LNCAP (cell line): ENCODE measurements at regions not wholly inside any gene's neighbourhood (a gene's known extent, or its start where the extent isn't known, plus 50 kb on each side); places are given as distances from the start of the nearest gene placed in this dataset.

Source experiments
- CTCF ChIP-seq: fragments of 450-650 bp; IDR thresholded peaks from 2 replicates; pipeline ENCODE4 v1.5.1; 2017; ENCODE audit warnings: mild to moderate bottlenecking

GRCh38 chr17:36837939-36838272 is 99.4 kb upstream of the LHX1 start:
- no peak for TF ChIP-seq CTCF

GRCh38 chr17:36839256-36839655 is 98.0 kb upstream of the LHX1 start:
- no peak for TF ChIP-seq CTCF

GRCh38 chr17:36840796-36841195 is 96.5 kb upstream of the LHX1 start:
- no peak for TF ChIP-seq CTCF

- TF ChIP-seq CTCF: no peak
Measured at GRCh38 chr17:36842231-36842819, 95.0 kb upstream of the LHX1 start.

GRCh38 chr17:36842963-36843558 is 94.2 kb upstream of the LHX1 start:
- no peak for TF ChIP-seq CTCF

GRCh38 chr17:36844013-36844412 is 93.3 kb upstream of the LHX1 start:
- TF ChIP-seq CTCF: no peak

- no peak for TF ChIP-seq CTCF
Measured at GRCh38 chr17:36844601-36845000, 92.7 kb upstream of the LHX1 start.

- TF ChIP-seq CTCF: no peak
Measured at GRCh38 chr17:36845916-36846315, 91.4 kb upstream of the LHX1 start.
